ENCODE measurements at regions not wholly inside any gene's neighbourhood (a gene's known extent, or its start where the extent isn't known, plus 50 kb on each side); places are given as distances from the start of the nearest gene placed in this dataset.

DNA sequence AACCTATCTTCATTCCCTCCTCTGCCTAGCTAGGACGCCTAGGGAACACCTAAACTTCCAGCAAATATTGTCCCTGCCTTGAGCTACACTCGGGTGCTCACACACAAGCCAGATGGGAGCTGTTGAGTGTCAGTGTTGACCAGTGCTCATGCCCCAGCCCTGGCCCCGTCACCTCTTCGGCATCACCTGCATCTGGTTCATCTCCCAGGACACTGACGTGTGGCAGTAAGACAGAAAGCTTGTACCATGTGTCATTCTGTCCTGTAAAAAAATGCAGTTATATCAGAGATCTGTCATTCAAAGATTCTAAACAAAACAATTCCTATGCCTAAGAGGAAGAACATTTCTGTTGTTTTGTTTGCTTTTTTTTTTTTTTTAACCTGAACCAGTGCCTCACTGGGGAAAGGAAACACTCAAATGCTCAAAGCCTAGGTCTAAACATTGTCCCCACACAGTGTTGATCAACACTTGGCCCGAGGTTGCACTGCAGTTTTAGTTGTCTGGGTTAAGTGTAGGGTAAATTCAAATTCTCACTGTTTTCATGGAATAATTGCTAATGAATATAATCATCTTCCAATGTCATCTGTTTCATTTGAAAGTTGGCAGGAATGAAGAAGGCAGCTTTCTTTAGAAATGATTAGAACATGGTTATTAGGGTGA is 102.7 kb upstream of the SASH1 start:
- no peak for DNase-seq (ENCODE audit: low read depth in 2 of 2)

- no peak for DNase-seq (ENCODE audit: low read depth in 2 of 2)
Observed at GRCh38 chr6:148240461-148240840, 102.2 kb upstream of the SASH1 start.

DNA sequence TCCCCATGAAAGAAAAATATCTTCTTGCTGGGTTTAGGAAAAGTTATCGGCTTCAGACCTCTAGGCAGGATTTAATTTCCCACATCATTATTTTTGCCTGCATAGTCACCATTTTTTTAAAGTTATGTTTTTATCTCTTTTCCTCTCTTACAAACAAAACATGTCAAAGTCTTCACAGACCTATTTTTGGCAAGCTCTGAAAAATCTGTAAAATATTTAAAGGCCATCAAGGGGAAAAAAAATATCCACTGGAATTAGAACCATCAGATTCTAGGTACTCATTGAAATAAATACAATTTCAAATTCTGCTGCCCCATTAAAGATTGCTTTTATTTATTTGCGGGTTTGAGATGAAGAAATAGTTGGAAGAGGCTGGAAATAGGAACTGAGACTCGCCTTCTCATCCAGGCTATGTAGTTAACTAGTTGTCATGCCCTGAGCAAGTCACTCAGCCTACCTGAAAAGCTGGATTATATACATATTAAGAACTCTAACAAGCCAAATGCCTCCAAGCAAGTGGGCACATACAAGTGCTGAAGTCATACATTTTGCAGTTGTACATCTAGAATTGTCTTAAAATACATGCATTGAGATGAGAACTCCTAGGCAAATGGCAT is 101.7 kb upstream of the SASH1 start:
- no peak for DNase-seq (ENCODE audit: low read depth in 2 of 2)

DNA sequence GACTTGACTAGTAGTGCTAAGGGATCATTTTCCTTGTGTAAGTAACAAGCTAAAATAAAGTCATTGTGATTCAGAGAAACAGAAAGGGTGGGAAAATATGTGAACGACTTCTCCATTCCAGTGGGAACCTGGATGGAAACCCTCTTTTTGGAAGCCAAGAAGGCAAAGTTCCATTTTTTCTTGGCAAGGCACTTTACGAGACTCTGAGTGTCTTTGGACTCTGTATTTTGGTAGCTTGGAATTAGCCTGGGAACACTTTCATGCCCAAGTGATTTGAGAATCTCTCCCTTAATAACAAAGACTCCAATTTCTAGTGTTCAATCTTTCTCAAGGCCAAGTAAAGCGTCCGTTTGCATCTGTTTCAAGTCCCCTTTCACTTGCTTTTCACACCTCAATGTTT is 100.5 kb upstream of the SASH1 start:
- no peak for DNase-seq (ENCODE audit: low read depth in 2 of 2)

DNA sequence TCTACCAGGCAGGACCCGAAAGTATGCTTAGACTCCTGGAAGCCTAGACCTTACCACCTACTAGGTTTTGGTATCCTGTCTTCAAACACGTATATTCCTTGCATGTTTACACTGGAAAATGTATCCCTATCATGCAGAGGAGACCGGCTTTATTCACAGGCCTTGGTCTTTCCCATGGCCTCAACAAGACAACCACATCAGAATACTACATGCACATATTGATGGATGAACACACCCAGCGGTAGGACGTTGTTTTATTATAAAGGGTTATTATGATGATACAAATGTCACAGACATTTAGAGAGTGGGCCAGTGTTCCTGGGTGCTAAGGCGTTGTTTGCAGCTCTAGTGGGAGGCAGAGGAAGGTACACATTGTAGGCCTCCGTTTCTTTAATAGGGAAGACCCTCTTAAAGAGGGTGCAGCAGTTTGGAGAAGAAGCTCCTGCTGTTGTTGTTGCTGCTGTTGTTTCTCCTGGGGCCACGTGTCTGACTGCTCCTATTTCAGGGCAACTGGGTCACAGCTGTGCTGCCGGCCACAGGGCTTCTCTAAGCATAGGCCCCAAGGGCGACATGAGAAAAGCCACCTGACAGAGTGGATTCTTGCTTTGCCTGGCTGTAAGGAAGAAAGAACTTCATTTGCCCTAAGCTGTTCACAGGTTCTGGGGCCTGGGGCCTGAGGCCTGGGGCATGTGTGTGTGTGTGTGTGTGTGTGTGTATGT is 98.3 kb upstream of the SASH1 start:
- DNase-seq (ENCODE audit: low read depth in 2 of 2) = no peak

GRCh38 chr6:148247386-148248063 is 95.1 kb upstream of the SASH1 start:
- no peak for DNase-seq (ENCODE audit: low read depth in 2 of 2)

DNA sequence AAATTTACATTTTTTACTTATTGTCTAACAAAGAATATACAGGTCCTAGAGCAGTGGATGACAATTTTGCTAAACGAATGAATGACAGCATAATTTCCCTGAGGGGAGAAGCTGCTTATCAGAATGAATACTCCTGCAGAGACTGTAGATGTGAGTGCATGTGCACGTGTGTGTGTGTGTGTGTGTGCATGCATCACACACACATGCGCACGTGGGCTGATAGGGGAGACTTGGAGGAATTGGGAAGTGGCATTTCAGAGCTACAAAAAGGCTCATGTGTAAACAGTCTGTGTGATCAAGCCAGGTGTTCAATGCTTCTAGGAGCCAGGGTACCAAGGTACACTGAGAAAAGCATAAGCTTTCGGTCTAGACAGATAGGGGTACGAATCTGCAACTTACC is 93.5 kb upstream of the SASH1 start:
- DNase-seq (ENCODE audit: low read depth in 2 of 2) = no peak

DNA sequence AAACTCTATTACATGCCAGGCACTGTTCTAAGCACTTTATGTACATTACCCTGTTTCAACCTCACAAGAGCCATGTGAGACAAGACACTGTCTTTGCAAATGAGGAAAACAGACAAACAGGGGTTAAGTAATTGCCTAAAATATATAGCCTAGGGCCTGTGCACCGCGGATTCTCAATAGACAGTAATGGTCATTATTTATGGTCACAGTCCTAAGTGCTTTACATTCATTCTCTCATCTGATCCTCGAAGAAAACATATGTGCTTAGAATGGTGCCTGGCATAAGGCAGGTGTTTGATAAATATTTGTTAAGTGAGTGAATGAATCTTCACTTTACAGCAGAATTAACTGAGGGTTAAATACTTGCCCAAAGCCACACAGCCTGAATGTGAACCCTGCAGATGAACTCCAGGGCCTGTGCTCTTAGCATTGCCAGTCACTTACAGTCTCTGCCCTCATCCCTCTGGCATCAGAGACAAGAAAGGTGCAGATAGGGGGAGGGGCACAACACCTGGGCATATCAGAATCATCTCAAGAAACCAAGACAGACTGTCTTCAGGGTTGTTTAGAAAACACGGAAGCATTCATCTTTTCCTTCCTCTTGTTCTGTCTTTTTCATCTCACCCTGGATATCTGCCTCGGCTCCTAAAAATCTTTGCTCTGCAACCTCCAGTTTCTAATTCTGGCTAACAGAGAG is 92.8 kb upstream of the SASH1 start:
- no peak for DNase-seq (ENCODE audit: low read depth in 2 of 2)

DNA sequence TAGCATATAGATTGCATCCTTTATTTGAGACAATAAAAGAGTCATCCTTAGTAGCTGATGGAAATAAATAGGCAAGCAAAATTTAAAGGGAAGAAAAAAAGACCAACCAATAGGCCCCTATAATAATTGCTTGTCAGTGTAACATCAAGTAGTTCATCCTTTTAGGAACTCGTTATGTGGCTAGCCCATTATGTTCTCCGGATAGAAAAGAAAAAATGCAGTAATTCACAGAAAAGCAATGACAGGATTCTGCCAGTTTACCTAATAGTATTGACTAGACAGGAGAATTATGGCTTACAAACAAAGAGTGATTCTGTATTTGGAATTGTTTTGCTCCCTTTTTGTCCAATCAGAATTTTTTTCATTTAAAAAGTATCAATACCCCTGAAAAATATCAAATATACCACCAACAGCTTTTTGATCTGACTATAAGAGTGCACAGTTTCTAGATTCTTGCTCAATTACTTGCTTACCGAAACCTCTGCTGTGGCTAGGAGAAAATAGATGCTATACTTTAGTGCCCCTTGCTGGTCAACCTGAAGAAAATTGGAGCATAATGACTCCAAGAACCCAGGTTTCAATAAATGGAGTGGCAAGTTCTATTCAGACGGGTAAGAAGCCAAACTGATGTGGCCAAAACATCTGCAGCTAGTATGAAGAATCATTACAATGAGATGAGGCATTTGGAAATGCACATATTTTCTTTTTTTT is 91.5 kb upstream of the SASH1 start:
- peak in 1 of 2 donors; percentile 54 for DNase-seq (ENCODE audit: low read depth in 2 of 2)

GRCh38 chr6:148251891-148252290 is 90.7 kb upstream of the SASH1 start:
- no peak for DNase-seq (ENCODE audit: low read depth in 2 of 2)

- DNase-seq (ENCODE audit: low read depth in 2 of 2) = no peak
Observed at GRCh38 chr6:148257810-148258209, 84.8 kb upstream of the SASH1 start.

DNA sequence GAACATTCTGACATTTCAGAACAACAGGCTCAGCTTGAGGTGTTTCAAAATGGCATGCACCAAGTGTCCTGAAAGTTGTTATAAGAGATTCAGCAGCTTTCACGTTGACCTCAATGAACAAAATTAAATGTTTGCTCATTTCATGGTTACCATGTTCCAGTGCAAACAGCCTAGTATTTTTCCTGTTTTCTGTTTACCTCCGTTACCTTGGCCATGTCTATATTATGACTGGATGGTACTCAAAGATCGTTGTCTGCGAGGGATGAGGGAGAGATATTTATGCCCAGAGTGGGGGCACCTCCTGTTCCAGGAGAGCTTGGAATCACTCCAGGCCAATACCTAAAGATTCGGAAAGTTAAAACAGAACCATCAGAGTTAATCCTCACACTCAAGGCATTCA is 83.8 kb upstream of the SASH1 start:
- no peak for DNase-seq (ENCODE audit: low read depth in 2 of 2)

DNA sequence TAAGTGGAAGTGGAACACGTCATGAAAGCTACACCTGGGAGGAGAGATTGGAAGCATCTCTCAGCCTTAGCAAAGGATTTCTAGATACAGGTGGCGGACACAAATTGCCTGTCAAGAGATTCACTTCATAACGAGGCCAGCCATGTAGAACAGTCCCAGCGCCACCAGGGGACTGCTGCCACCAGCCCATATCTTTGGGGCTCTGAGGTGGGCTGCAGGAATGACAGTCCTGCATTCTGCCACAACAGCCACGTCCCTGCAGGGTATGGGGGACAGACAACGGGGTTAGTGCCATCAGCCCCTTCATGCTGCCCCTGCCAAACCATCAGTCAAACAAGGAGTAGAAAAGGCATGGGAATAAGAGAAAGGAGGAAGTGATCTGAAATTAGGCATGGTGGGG is 81.2 kb upstream of the SASH1 start:
- DNase-seq (ENCODE audit: low read depth in 2 of 2) = no peak

GRCh38 chr6:148263010-148263409 is 79.6 kb upstream of the SASH1 start:
- no peak for DNase-seq (ENCODE audit: low read depth in 2 of 2)

- DNase-seq (ENCODE audit: low read depth in 2 of 2) = no peak
Observed at GRCh38 chr6:148263961-148264360, 78.7 kb upstream of the SASH1 start.

GRCh38 chr6:148265054-148265453 is 77.6 kb upstream of the SASH1 start:
- DNase-seq (ENCODE audit: low read depth in 2 of 2) = no peak

DNA sequence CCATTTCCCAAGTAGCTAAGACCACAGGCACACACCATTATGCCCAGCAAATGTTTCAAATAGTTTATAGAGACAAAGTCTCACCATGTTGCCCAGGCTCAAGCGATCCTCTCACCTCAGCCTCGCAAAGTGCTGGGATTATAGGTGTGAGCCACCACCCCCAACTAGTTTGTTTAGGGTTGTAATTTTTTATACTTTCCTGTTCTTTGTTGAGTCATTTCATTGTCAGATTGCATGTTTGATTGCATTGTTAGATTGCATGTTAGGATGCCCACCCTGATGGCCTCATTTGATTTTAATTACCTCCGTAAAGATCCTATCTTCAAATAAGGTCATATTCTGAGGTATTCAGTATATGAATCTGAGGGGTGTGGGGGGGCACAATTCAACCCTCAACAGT is 73.3 kb upstream of the SASH1 start:
- DNase-seq (ENCODE audit: low read depth in 2 of 2) = peak in 1 of 2 donors; percentile 27

GRCh38 chr6:148271711-148272439 is 70.8 kb upstream of the SASH1 start:
- DNase-seq (ENCODE audit: low read depth in 2 of 2) = peak in 1 of 2 donors; percentile 63

DNA sequence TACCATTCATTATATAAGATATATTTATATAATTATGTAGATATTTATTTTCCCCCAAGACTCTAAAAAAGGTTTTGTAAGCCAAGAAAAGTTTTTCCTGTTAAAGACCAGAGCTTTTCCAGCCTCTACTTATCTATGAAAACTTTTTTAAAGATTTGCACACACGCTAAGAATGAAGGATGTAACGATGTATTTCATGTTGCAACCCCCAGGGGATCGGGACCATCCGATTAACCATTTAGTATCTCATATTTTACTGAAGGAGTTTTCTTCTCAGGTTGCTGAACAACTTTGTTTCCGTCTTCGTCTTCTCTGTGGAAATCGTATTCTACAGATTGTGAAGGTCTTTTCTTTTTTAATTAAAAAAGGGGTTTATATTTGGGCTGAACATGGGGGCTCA is 70.0 kb upstream of the SASH1 start:
- no peak for DNase-seq (ENCODE audit: low read depth in 2 of 2)

DNA sequence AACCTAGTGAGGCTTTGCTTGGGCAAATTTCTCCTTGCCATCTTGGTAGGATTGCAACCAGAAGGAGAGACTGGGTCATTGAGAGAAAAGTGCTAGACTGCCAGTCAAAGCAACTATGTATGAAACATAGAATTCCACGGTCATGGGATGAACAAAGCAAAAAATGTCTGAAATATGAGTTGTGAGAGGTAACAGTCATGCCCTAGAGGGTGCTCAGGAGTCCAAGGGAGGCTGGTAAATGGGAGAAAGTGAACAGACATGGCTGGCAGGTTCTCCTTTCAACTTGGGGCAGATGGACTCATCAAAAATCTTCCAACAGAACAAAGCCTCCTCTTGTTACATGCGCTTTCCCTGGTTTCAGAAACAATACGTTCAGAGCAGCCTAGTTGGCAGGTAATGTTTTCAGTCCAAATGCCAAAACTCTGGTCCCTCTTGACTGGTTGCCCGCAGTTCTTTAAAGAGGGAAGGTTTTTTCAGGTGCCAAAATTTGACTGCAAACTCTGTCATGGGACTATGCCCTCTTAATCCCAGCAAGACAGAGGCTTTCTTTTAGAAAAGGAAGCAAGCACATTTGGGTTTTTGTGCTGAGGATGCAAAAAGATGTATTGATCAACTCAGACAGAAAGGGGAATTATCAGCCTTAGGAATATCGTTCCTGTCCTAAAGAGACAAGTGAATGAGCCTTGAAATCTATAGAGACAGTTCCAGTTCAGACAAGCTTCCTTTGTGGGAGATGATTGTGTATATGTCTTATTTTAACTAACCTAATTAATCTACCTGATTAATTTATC is 68.5 kb upstream of the SASH1 start:
- DNase-seq (ENCODE audit: low read depth in 2 of 2) = no peak

All from dermis microvascular lymphatic vessel endothelial cell (primary cell).